SW480 (cell line): ENCODE measurements at regions not wholly inside any gene's neighbourhood (a gene's known extent, or its start where the extent isn't known, plus 50 kb on each side); places are given as distances from the start of the nearest gene placed in this dataset.
"Not testable (repeated sequence)": the region's sequence is repeated elsewhere in the genome, so short reads cannot be mapped to it uniquely, and the experiment has no call there.

Experiments
- DNase-seq: peaks from one replicate; pipeline ENCODE4 v3.0.0-alpha.2; 2016; ENCODE audit warnings: low spot score

DNA sequence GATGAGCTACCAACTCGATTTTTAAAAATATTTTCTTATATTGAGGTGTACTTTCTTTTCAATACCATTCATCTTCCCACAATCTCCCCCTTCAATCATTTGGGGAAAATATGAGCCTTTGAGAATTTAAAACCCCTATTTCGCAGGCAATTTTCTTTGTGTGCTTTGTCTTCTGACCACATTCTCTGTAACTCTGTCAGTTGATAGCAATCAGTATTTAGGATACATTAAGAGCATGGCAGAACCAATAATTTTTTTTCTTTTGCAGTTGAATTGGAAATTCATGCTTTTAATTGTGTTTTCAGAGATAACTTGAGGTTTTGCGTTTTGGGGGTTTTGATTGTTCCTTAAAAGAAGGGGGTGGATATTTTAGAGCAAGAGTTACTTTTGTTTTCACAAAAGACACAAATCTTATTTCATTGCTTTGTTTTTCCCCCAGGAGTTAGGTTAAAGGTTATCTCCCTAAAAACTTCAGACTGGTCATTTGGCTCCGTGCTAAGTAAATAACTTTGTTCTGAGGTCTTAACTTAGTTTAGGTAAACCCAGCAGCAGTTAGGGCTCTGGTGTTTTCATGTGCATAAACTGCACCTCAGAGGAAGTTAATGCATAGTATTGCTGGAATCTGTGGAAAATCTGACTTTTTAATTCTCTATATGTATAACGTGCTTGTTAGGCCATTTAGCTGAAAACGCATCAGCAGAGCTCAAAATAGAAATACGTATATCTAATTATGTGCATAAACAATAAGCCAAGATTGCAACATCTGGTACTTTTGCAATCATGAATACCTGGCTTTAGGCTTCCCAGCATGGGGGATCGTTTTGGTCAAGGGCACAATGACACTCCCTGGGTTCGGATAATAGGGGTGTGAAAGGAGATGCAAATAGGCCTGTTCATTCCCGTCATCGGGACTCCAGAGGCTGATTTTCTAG lies 676.4 kb upstream of the ANKRD30A start:
- no peak for DNase-seq

DNA sequence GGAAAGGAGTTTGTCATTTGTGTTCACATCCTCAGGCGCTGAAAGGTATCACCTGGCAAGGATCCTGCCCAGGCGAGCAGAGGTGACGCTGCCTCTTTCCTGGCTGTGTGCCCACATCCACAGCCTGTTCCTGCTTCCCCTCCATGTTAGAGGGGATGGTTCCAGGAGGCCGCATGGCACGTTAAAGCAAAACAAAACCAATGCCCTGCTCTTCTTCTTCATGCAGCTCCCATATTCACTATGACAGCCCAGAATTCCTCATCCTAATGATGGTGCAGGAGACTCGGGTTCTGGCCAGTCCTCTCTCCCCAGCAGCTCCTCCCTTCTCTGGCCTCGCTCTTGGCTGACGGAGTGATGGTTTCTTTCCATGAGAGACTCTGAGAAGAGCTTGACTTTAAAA lies 678.5 kb upstream of the ANKRD30A start:
- no peak for DNase-seq

DNA sequence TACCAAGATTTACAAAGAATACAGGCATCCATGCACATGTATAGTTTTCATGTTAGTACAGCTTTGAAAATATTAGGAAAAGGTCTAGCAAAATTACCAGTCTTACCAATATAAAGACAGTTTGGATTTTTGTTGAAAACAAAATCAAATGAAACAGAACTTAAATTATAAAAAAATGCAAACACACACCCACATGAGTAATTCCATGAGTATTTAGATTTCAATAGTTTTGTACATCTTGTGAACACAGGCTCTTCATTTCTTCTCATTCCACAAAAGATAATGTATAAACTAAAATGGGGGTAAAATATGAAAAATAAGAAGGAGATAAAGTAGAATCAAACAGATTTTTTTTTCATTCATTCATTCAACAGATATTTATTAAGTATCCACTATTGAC lies 682.2 kb upstream of the ANKRD30A start:
- no peak for DNase-seq

DNA sequence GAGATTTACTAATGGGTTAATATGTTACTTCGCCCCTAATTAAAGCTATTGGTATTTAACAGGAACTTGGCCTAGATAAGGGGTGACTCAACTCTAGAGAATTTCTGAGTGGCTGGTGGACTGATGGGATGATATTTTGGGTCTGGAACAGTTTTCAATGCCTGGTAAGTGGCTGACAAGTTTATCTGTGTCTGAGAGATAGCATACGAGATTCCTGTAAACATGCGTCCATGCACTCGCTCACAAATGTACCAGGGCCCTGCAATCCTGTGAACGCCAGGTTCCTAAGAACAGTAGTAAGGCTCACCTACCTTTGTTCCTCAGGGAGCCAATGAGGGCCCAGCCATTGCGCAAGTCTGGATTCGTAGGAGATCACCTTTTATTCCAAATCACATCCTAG lies 683.8 kb upstream of the ANKRD30A start:
- no peak for DNase-seq

DNA sequence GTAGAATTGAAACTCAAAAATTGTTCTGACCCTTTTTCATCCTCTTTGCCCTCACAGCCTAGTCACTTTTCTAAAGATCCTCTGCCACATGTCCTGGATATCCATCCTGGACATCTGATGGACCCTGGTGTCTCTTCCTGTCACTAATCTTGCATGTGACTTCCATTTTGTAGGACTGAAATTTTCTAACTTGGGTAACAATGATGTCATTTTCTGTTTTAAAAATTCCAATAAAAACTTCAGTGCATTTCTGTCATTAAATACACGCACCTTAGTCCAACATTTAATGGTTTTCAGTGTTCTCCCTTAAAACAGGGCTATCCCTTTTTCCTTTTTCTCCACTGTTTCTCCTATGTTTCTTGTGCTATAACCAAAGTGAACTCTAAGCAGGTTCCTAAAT lies 684.9 kb upstream of the ANKRD30A start:
- DNase-seq: no peak

DNA sequence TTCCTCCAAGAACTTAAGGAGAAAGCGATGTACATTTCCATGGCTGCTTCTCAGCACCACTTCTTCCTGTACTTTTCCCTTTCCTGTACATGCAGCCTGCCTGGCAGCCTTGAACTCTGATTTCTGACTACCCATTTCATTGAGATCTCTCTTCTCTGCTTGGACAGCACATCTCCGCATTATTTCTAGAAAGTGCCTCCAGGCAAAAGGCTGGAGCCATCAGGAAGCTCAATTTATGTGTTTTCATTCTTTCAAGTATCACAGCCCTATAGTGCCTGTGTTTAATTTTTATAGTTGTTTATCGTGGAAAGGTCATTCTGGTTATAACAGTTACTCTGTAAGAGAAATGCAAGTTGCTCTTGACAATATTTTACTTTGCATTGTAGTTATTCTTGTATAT lies 688.0 kb upstream of the ANKRD30A start:
- no peak for DNase-seq

DNA sequence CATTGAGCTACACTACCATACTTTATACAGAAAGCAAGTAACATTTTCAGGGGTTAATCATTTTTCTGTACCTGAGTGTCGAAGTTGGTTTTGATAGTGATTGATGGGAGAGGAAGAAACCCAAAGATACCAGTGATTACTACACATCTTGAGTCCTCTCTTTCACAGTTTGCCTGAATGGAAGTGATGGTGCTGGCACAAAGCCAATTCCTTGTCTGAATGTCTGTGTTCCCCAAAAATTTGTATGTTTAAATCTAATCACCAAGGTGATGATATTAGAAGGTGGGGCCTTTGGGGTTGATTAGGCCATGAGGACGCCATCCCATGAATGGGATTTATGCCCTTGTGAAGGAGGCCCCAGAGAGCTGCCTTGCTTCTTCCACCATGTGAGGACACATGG lies 696.9 kb upstream of the ANKRD30A start:
- DNase-seq: no peak

DNA sequence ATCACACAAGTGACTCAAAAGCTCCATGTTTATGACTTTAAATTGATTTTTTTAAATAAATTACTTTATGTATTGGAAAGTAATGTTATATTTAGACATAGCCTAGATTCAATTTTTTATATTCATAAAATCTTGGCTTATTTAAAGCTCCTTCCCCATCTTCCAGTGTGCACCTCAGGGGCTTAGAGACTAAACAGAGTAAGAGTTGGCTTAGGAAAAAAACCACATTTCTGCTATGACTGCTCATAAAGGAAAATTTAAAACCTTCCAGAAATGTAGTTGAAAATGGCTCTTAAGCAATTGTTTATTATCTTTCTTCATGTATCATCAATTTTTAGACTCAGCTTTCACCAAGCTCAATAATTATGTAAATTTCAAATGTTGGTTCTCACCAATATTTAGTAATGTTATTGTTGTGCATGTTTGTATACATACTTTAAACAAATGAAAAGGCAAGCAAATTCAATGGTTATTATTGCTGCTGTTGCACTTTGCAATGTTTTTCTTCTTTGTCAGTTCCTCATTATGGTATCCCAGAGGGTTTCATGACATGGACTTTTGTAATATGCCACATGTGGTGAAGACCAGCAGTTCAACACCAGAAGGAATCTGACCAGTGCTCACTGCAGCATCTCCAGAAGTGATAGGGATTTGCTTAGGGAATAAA lies 700.1 kb upstream of the ANKRD30A start:
- DNase-seq: no peak

DNA sequence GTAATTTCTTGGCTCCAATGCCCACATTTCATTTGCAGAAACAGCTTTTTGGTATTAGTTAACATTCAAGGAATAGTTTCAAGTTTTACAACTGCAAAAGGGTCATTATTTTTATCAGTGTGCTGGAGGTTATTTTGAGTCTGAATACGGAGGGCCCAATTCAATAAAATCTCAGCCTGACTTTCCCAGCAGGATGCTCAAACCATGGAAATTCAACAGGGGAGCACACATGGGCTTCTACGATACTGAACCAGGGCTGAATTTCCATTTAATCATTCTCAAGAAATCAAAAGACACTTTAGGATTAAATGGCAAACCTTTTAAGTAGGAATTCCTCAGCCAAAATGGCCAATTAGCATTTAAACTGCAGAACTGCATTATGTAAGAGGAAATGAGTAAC lies 700.9 kb upstream of the ANKRD30A start:
- no peak for DNase-seq

DNA sequence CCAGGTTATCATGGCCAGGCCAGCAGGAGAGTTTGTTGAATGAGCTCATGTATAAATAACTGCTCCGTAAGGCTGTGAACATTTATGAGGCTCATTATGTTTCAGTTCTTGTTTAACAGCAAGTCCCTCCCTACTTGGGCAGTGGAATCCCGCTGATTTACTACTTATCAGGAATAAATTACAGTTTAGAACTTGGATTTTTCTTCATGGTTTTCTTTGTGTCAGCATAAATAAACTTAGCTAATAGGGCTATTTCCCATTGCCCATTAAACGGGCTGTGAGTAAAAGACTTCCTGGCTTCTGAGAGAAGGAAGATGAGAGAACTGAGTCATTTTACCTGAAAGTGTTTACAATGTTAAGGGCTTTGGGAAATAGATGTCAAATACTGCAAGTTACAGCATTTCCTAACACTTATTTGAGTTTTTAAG lies 701.6 kb upstream of the ANKRD30A start:
- no peak for DNase-seq

DNA sequence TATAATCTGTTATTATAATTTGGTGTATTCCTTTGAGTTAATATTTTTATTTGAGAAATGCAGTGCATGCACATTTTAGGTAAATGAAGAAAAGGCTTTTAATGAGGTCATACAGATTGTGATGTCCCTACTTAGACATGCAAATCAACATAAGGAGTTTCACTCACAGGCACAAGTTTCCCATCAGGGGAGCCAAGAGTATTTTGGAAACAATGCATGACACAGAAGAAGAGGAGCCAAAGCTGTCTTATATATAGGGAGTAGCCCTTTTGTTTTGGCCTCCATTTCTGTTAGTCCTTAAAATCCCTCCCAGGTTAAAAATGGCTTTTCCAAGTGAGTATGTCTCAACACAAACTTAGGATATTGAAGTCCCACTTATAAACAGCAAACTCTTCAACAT lies 703.4 kb upstream of the ANKRD30A start:
- DNase-seq: no peak

DNA sequence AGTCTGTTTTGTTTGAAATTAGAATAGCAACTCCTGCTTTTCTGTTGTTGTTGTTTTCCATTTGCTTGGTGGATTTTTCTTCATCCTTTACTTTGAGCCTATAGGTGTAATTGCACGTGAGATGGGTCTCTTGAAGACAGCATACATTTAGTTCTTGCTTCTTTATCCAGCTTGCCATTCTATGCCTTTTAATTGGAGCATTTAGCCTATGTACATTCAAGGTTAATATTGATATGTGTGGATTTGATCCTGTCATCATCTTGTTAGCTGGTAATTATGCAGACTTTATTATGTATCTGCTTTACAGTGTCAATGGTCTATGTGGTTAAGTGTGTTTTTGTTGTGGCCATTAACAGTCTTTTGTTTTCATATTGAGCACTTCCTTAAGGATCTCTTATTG lies 708.9 kb upstream of the ANKRD30A start:
- no peak for DNase-seq

DNA sequence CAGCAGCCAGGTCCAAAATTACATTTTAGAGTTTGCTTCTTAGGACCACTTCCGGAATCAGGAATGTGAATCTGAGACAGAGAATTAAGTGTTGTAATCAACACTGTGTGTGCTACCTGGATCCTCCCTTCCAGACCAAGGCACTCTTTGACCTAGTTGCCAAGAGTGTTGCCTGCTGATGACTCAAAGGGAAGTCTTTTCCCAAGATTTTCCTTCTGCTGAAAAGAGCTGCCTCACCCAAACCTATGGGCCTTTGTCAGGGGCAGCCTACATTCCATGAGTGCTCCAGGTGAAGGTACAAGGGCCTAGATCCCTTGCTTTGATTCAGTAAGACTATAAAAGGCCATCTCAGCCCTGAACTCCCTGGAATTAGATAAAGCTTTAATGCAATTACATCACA lies 712.5 kb upstream of the ANKRD30A start:
- DNase-seq: no peak

DNA sequence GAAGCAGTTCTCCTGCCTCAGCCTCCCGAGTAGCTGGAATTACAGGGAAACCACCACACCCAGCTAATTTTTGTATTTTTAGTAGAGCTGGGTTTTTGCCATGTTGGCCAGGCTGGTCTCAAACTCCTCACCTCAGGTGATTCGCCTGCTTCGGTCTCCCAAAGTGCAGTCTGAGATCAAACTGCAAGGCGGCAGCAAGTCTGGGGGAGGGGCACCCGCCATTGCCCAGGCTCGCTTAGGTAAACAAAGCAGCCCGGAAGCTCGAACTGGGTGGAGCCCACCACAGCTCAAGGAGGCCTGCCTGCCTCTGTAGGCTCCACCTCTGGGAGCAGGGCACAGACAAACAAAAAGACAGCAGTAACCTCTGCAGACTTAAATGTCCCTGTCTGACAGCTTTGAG lies 725.2 kb upstream of the ANKRD30A start:
- DNase-seq: not testable (repeated sequence)

DNA sequence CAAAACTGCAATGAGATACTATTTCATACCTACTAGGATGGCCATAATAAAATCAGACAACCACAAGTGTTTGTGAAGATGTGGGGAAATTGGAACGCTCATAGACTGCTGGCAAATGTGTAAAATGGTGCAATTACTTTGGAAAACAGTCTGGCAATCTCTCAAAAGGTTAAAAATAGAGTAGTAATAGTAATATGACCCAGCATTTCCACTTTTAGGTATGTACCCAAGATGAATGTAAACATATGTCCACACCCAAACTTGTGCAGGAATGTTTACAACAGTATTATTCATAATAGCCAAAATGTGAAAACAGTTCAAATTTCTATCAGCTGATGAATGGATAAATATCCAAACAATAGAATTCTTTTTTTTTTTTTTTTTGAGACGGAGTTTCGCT lies 731.6 kb upstream of the ANKRD30A start:
- DNase-seq: no peak

DNA sequence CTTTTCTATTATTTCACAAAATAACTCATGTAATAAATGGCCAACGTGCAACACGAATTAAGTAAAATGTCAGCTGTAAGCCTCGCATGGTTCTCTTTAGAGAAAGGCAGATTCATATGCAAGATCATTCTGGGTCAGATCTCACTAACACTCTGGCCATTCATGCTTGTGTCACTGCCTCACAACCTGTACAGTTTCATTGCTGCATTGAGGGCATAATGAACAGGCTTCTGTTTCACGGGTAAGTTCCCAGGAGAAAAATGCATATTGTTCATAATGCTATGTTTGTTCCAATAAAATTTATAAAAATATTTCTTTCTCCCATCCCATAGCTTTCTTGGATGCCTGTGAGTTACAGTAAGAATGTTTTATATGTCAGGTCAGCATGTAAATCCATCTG lies 734.0 kb upstream of the ANKRD30A start:
- DNase-seq: no peak

DNA sequence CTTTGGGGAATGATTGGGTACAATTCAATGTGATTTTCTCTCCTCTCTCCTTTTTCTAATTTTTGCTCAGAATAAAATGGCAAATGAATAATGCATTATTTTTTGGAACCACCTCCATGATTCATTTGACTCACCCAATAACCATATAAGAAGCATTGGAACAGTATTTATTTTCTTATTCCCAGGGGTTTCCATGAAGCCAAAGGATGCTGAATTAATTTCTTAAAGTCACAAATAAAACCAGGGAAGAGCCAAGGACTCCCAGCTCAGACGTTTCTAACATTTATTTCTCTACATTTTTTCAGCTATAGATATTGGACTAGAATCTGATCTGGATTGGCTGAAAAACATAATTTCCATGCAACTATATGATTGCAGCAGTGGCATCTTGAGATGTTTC lies 735.2 kb upstream of the ANKRD30A start:
- no peak for DNase-seq

DNA sequence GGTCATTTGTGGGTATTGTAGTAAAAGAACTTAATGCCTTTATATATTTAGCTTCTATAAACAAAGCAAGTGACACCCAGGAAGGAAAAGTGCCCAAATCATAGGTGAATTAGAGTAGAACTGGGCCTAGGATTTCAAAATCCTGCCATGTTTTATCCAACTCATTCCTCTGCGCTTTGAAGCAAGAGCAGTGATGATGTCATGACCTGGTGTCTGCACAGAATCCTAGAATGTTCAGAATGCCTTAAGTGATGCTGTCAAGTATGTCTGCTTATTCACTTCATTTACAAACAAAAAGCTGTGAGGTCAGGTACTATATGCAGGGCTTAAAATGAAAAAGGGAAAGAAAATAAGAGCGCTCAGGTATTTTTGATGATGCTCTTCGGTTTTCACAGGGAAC lies 737.2 kb upstream of the ANKRD30A start:
- no peak for DNase-seq

DNA sequence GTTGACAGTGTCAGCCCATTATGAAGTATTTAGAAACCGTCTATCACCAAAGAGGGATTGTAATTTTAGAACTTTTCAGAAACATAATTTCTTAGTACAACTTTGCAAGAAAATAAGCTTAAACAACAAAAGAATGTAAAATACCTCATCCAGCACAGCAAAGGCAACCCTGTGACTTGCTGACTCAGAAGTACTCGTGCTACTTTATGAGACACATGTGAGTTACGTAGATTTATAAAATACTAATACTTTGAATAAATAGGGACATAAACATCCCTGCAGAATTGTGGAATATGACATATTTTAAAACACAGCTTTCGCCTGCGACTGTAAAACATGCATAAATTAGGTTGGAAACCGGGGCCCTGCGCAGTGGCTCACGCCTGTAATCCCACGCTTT lies 739.7 kb upstream of the ANKRD30A start:
- DNase-seq: no peak

DNA sequence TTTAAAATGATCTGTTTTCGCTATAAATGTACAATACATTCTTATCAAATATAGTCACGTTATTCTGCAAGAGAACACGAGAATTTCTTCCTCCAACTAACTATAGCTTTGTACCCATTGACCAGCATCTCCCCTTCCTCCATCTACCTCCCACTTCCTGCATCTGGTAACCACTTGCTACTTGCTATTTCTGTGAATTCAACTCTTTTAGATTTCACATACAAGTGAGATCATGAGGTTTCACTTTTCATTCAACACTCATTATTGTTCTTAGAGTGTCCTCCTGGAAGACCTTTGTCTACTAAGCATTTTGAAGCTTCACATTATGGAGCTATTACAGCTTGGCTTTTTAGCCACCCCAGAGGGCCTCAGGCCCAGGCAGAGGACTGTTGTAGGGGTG lies 741.3 kb upstream of the FZD8 start:
- DNase-seq: no peak

DNA sequence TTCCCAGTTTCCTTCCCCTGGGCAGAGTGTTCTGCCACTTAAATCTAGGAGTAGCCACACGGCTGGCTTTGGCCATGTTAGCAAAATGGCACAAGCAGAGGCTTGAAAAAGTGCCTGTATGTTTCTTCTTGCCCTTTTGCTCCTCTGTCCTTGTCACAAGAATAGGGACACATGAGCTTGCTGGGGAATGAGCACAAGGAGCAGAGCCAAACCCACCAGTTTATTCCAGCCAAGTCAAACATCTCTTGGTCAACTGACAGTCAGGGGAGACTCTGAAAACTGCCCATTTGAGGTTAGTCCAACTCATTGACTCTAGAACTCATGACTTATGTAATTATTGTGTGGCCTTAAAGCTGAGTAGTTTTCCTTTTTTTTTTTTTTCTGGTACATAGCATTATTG lies 739.7 kb upstream of the FZD8 start:
- DNase-seq: no peak

DNA sequence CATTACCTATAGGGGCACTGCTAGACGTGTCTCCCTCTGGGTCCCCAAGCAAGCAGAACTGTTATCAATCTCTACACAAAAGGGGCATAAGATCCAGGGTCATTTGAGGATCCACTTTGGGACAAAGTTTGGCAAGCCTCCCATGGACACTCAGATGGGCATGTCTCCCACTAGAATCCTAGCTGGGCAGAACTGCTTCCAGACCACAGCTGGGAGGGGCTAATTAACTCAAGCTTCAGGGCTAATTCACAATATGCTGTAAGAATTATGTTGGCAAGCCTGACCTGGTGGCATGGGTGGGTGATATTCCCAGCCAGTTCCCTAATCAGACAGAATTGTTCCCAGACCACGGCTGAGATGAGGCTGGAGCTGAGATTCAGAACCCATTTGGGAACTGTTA lies 738.4 kb upstream of the FZD8 start:
- no peak for DNase-seq

DNA sequence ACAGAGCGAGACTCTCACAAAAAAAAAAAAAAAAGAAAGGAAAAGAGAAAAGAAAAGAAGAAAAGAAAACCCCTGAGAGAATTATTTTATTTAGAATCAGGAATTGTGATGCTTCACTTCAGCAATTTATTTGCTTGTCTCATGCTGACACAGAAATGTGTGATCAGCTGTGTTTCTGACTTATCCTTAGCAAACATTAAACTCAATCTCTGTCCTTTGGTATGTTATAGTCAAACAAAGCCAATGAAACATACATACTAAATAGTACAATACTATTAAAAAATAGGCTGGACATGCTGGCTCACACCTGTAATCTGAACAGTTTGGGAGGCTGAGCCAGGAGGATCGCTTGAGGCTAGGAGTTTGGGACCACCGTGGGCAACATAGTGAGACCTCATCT lies 733.0 kb upstream of the FZD8 start:
- DNase-seq: no peak
